GM19397 (cell line): ENCODE measurements at regions not wholly inside any gene's neighbourhood (a gene's known extent, or its start where the extent isn't known, plus 50 kb on each side); places are given as distances from the start of the nearest gene placed in this dataset.
"Not testable (repeated sequence)": the region's sequence is repeated elsewhere in the genome, so short reads cannot be mapped to it uniquely, and the experiment has no call there.

Experiments used
- ATAC-seq: cut with Tn5 transposase; IDR thresholded peaks from one replicate; pipeline ENCODE4 v1.9.1; 2021; ENCODE audit warnings: mild to moderate bottlenecking, moderate library complexity; ENCODE audit not compliant: unreplicated experiment

DNA sequence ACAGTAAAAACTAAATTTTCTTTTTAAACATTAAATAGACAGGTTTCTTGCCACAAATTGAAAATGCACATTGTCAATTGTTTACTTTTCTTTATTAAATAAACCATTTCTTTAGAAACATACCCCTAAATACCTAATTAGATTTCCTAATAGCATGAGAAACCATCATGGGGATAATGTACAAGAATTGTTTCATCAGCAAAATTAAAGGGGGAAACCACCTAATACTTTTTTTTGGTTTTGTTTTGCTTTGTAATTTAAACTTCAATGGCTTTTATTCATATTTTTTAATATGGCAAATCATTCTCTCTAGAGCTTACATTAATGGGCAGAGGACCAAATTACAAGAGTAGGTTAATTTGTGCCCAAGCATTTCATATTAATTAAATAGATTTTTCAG, 987.9 kb downstream of the EPHA7 start:
- ATAC-seq, result no peak

DNA sequence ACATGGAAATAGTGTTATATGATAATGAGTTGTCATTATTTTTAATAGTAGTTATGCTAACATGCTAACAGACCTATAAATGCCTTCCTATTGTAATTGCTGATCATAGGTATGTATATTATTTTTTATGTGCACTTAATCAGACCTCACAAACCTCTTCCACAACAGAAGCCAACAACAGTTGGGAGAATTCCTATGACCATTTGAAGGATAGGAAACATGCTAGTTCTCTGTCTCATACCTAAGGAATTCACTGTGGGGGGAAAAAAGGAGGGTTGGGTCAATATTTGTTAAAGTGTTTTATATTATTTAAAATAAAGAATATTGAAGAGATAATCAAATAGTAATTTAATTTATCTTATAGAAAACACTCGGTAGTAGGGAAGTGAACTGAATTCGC, 990.9 kb downstream of the EPHA7 start:
- no peak for ATAC-seq

DNA sequence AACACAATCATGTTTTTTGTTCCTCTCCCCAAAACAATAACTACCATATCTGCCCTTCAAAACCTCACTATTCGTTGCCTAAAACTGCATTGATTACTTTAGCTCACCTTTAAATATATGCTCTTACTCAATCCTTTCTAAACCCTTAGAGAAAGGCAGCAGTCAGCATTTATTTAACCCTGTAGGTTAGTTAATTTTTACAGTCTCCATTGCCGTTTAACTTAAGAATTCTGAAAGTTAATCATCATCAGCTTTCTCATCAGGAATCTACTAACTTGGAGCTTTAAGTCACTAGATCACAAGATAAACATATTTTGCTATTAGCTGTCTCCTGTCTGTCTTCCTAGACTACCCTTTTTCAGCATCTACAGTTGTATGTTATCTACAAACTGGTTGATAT, 991.9 kb downstream of the EPHA7 start:
- no peak for ATAC-seq

DNA sequence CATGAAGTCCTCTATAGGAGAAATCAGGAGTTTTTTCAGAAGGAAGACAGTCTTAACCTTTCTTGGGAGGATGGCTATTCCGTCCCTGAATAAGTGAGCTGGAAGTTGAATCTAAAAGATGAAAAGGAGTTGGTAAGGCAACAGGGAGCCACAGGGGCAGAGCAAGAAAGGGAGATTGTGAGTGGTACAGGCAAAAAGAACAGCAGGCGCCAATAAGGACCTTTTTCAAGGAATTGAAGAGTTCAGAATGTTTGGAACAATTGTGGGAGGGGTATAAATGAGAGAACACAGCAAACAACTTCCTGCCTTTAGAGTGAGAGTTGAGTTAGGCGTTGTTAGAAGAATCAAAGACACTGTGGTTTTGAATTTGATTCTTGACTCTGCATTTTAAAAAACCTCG, 1003.7 kb downstream of the EPHA7 start:
- no peak for ATAC-seq

DNA sequence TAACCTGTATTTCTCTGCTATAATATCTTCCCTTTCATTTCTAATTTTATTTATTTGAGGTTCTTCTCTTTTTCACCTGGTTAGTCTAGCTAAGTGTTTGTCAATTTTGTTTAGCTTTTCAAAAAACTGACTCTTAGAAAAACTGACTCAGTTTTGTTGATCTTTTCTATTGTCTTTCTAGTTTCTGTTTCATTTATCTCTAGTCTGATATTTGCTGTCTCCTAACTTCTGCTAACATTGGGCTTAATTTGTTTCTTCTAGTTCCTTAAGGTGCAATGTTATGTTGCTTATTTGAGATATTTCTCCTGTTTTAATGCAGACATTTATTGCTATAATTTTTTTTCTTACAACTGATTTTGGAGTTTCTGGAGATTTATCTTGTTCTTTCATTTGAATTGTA, 1011.0 kb downstream of the EPHA7 start:
- no peak for ATAC-seq

DNA sequence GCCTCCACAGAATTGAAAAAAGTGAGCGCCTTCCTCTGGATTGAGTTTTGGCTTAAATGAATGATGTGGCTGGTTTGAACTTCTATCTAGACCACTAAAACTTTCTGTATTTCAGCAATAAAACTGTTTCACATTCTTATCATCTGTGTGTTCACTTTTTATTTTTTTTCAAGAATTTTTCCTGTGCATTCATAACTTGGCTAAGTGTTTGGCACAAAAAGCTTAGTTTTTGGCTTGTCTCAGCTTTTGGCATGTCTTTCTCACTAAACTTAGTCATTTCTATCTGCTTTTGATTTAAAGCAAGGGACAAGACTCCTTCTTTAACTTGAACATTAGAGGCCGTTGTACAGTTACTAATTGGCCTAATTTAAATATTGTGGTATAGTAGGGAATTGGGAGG, 1015.1 kb downstream of the EPHA7 start:
- no peak for ATAC-seq

DNA sequence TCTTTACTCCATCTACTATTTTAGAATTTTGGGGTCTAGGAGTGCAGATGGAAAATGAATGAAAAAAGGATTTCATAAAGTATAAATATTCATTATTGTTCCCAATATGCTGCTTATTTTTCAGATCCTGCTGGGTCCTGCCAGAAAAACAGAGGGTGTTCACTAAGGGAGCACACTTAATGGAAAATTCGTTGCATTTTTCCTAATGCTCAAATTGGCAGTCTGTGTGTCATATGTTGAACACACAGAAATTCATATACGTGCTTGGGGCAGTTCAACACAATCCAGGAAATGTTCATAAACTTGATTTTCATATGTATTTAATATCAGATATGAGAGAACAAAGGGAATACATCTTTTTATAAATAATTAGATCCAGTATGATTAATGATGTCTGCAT, 1019.4 kb downstream of the EPHA7 start:
- ATAC-seq, result no peak

DNA sequence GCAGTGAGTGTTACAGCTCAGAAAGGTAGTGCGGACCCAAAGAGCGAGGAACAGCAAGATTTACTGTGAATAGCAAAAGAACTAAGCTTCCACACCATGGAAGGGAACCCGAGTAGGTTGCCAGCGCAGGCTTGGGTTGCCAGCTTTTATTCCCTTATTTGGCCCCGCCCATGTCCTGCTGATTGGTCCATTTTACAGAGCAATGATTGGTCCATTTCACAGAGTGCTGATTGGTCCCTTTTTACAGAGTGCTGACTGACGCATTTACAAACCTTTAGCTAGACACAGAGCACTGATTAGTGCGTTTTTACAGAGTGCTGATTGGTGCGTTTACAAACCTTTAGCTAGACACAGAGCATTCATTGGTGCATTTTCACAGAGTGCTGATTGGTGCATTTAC, 1030.7 kb downstream of the EPHA7 start:
- ATAC-seq, result not testable (repeated sequence)

DNA sequence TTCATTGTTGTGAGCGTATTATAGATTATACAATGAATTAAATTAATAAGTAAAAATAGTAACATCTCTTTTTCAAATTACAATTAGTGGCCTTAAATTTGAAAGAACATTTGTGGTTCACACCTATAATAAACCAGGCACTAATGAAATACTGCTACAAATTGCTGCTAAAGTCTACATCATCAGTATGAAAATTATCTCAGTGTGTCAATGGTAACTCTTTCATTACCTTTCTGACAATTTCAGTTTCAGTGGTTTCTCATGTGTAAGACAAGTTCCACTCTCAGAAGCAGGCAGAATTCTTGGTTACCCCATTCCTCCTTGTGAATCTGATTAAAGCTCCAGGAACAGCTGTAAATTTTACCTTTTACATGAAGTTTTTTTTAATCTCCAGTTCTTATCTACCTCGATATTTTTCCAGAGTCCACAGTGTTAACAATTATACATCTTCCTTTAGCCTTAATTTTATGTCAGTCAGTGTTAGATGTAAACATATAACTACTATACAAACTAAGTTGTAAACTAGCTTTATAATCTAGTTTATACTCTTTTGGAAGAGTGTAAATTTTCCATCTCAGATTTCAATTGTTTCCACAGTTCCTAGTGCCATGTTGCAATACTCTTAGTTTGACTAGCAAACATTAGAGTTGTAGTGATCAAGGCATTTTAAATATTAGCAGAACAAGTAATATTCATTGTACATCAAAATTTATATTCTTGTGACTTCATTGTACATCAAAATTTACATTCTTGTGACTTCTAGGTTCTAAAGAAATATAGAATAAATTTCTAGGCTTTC, 1038.4 kb downstream of the EPHA7 start:
- no peak for ATAC-seq

DNA sequence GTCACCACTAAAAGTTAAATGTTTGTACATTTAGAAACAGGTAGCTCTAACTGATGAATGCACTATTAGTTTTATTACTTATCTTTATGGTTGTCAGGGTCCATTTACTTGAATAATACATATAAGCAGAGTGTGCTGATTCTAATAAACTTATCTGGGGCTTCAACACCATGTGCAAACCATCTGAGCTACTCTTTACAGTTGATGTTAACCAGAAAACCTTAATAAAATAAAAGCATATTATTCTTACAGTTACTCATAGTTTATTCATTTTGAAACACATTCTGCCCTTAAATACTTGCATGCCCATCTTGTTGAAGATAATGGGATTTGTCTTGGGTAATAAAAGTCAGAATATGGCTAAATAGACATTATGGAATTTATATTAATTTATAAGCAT, 1042.2 kb downstream of the EPHA7 start:
- no peak for ATAC-seq

DNA sequence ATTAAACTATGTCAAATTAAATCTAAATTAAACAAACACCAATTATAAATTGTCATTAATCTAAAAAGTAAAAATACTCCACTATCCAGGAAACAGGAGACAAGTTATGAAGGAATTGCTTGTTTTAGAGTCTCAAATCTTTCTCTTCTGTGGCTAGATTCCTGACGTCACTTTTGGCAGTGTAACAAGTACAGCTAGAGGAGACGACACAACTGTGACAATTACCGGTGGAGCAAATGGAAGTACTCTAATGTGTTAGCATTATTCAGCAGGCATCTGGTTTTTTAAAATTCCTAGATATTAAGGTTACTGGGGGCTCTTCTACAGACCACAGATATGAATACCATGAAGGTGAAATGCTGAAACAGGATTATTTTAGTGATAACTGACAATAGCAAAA, 1042.7 kb downstream of the EPHA7 start:
- no peak for ATAC-seq

DNA sequence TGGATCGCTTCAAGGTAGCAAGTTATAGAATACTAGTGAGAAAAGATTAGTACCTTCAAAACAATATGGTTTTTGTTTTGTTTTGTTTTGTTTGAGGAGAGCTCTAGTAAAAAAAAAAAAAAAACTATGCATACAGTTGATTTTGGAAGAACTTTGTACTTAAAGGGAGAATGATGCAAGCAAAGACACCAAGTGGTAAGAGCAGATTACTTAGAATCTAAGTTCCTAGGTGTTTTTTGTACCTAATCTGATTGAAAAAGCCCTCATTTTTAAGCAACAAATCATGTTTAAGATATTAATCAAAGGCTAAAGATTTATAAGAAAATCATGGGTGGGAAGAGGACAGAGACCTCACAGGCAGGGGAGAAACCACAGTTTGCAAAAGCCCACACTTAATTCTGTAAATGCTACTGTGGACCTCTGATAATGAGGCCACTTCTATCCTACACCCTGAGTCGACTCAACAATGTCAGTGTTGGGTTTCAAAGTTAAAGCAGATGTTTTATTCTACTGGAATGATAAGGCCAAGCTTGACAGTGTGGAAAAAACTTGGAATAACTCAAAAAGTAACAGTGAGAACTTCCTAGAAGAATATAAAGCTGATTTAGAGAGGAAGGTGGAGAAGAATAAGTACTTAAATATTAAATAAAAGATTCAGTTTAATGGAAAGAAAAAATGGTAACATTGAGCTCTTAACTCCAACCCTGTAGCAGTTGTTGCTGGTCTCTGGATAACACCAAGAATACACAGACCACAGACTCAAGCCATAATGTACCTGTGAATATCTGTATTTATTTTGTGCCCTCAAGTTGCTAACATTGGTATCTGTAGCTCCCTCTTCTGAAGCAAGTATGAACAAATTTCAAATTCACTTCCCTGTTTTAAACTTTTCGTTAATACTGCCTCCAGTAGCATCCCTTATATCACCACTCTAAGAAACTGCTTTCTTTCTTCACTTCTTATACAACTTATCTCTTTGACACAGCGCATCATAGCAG, 1047.8 kb downstream of the EPHA7 start:
- no peak for ATAC-seq

DNA sequence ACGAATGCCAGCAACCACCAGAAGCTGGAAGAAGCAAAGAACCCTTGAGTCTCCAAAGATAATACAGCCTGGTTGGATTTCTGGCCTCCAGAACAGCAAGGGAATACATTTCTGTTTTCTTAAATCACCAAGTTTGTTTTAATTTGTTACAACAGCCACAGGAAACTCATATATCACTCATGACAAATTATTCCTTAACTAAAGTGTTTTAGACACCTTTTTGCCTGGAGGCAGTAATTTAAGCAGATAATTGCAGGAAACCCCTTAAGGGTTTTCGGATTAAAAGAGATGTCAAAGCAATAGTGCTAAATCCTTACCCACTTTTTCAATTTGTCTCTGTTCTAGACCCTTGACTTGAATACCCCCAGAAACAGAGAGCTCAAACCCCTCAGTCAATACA, 1050.0 kb downstream of the EPHA7 start:
- no peak for ATAC-seq

DNA sequence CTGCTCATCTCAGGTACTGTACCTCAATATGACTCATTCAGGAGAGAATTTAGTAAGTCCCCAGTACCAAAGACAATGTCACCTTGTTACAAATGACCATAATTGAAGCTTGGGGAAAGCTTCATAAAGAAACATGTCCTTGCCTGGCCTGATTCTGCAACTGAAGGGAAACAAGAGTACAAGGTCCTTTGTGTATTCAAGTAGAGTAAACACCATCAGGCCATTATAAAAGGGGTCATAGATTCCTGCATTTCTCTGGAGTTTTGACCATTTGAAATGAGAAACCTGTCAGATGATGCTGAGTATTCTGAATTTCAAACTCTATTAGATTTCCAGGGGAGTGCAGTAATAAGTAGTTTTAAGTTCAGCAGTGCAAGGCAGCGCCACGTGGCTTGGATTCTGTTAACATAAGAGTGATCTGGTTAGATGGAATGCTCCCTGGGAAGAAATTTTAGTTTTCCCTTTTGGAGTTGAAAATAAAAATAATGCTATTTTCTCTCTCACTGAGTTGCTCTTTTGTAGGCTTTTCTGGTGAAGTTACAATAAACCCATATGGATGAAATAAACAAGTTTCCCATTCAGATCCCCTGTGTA, 1054.3 kb downstream of the EPHA7 start:
- ATAC-seq, result no peak

DNA sequence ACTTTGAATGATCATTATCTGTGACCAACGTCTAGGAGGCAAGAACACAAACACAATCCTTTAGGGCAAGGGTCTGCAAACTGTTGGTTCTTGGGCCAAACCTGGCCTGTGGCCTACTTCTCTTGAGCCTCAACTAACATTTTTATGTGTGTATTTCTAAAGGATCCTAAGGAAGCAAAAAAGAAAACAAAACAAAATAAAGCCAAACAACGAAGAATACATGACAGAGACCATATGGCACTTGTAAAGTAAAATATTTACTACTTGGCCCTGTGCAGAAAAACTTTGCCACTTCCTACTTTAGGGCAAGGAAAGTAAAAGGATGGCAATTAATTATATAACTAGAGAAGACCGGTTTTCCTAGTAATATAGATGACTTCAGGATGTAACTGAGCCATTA, 1056.2 kb downstream of the EPHA7 start:
- no peak for ATAC-seq

DNA sequence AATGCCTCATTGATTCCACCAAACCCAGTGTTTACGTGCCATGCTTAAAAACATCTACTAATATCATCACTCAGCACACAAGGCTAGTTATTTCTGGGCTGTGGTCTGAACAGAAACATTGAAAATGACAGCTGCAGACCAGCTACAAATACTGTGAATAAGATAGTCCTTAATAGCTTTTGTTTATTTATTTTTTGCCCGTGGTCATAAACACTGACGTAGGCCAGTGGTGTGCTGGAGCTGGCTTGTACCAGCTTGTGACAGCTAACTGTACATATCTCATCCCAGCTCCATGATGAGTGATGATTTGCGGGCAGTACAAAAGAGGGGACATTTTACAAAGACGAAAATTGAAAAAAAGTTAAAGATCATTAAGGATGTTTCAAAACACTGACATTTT, 1057.0 kb downstream of the EPHA7 start:
- ATAC-seq, result no peak

DNA sequence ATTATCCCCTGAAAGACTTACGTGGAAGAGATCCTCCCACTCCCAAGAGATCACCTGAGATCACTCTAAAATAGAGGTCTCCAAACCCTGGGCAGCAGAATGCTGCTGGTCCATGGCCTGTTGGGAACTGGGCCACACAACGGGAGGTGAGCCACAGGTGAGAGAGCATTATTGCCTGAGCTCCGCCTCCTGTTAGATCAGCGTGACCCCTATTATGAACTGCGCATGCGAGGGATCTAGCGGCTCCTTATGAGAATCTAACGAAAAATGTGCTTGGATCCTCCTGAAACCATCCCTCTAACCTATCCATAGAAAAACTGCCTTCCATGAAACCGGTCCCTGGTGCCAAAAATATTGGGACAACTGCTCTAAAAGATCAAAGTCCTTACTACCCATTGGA, 1057.4 kb downstream of the EPHA7 start:
- ATAC-seq, result no peak

DNA sequence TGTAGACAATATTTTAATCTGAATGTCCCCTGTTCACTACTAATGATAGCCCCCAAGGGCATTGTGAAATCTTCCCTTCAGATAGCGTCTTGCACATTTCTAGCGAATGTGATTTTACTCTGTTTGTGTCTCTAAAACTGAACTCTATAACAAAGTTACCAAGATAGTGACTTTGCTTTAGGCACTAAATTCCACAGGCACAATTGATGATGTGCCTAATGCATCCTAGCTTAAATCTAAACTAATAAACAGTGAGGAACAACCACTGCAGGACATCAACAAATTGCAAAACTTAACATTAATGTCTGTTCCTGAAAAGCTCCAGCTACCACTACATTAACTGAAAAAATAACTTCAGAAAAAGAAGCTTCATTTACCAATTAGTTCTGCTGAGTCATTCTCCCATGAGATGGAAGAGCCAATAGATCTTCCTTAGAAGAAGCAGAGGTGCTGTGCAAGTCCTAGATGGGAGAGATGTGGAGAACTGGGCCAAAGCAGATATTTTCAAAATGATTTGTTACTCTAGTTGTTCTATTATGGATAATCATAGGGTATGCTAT, 1065.0 kb downstream of the EPHA7 start:
- no peak for ATAC-seq

DNA sequence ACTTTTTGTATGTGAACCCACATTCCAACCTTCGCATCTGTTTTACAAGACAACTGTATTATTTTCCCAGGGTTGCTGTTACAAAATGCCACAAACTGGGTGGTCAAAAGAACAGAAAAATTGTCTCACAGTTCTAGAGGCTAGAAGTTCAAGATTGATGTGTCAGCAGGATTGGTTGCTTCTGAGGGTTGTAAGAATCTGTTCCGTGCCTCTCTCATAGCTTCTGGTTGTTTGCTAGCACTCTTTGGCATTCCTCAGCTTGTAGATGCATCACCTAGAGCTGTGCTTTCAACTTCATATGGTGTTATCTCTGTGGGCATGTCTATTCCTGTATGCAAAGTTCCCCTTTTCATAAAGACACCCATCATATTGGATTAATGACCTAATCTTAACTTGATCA, 1067.2 kb downstream of the EPHA7 start:
- no peak for ATAC-seq

DNA sequence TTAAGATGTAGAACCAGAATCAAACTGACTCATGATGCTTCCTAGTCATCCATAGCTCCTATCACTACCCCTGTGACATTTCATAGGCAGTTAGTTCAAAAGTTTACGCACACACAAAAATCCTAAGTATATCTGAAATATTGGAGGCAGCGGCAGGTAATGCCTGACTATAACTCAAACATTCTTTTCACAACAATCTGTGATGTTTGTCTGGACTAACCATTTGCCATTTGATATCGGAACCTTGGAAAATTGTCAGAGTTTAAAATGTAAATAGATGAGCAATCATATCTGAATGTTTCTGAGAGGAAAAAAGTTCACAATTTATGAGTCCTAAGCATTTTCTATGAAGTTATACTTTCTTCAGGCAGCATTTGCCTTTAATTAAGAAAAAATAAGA, 1078.2 kb downstream of the EPHA7 start:
- ATAC-seq, result no peak

DNA sequence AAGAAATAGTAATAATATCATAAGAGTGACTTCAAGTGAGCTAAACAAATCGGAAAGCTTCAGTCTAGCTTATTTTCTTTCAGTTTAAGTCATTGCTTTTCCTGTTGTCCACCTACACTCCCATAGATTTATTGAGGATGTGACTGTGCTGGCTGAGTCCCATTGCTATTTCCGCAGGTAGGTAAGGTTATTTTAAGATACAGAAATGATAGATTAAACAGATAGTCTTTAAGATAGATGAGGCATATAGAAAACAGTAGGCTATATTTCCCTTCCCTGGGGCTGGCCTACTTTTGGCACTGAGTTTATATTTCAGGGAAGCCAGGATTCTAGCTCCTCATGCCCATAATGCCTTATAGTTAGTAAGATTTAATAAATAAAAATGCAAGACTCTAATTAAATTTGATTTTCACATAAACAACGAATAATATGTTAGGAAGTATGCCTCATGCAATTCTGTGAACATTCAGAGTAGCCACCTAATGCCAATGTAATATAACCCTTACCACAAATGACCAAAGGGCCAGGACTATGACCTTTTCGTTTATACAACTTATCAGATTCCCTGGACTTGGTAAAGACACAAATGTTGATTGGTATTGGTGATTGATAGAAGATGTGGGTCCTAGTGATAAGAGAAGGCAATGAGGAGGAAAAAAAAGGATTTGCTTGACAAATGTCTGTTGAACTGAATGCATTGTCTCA, 1079.3 kb downstream of the EPHA7 start:
- no peak for ATAC-seq
